DOHH2 (cell line): ENCODE measurements at regions not wholly inside any gene's neighbourhood (a gene's known extent, or its start where the extent isn't known, plus 50 kb on each side); places are given as distances from the start of the nearest gene placed in this dataset.

Experiments
- CTCF ChIP-seq: fragments of 200-600 bp; sonication (generic); IDR thresholded peaks from one replicate; pipeline ENCODE4 v1.5.1; 2014; ENCODE audit warnings: antibody characterized with exemption, mild to moderate bottlenecking, low read depth, low read length; ENCODE audit not compliant: poor library complexity, severe bottlenecking
- EZH2phosphoT487 ChIP-seq: fragments of 200-600 bp; sonication (generic); IDR thresholded peaks from 2 replicates; pipeline ENCODE4 v1.6.1; 2017; ENCODE audit warnings: borderline replicate concordance, mild to moderate bottlenecking, antibody characterized with exemption, low read length, moderate library complexity, mixed read lengths

GRCh38 chr5:20470997-20471396, 483.0 kb upstream of the CDH18 start:
- TF ChIP-seq CTCF (no peak), EZH2phosphoT487 (no peak)
